Transverse colon (tissue), 4 donors: ENCODE measurements at regions not wholly inside any gene's neighbourhood (a gene's known extent, or its start where the extent isn't known, plus 50 kb on each side); places are given as distances from the start of the nearest gene placed in this dataset.

Source experiments
- CTCF ChIP-seq, 5 experiments: fragments of 200-600 bp in 3 of 5; fragments of 450-650 bp in 2 of 5; sonication (generic) in 3 of 5; IDR thresholded peaks; 1 replicate in 2 of 5; 2 replicates in 3 of 5; pipeline ENCODE4 v1.5.1; 2016 to 2017; ENCODE audit warnings: antibody characterized with exemption in 5 of 5, inconsistent platforms in 3 of 5, mild to moderate bottlenecking in 2 of 5, moderate library complexity in 1 of 5
- EP300 ChIP-seq: sonication (generic); formaldehyde crosslinking; IDR thresholded peaks from one replicate; pipeline ENCODE4 v1.6.1; 2017; ENCODE audit warnings: antibody characterized with exemption, low read depth
- POLR2A ChIP-seq: fragments of 450-650 bp; IDR thresholded peaks from one replicate; pipeline ENCODE4 v1.6.1; 2016; ENCODE audit warnings: antibody characterized with exemption, mild to moderate bottlenecking, moderate library complexity
- POLR2AphosphoS5 ChIP-seq, 3 donors: sonication (generic); formaldehyde crosslinking; IDR thresholded peaks; one replicate each; pipeline ENCODE4 v1.6.1; 2016; ENCODE audit warnings: antibody characterized with exemption in 3 of 3

DNA sequence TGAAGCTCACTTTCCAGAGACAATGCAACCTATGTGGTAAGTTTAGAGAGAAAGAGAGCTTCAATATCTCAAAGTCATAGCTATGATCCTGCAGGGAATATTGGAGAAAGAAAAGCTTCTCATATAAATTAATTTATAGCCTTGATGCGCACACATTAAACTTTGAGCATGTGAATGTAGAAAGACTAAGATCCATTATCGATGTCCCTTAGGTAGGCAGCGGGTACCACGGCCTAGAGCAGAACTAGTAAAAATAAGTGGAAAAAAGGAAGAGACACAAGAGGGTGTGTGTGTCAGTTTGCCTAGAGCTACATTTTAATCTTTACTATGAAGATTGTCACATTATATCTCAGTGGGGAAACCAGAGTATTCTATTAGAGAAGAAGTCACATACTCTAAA lies 685.6 kb downstream of the AMY1C start:
- TF ChIP-seq CTCF (IDR thresholded peaks at IDR 0.05) (no peak), POLR2AphosphoS5 (IDR thresholded peaks at IDR 0.05) (no peak), POLR2A (no peak), EP300 (no peak)
